ENCODE measurements at regions not wholly inside any gene's neighbourhood (a gene's known extent, or its start where the extent isn't known, plus 50 kb on each side); places are given as distances from the start of the nearest gene placed in this dataset.

DNA sequence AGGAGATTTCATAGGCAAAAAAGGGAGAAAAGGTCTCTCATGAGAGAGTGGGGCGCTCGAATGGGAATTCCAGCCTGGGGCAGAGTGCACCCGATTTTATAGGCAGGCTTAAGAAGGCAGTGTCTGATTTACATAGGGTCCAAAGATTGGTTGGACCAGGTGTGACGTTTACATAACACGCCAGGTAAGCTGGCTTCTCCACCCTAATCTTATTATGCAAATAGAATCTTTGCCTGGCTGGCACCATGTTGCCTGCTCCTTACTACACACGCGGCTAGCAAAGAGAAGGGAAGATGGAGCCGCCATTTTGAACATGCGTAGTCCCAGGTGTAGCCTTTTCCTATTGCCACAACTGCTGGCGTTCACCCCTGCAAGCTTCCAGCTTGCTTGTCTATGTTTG is 103.7 kb downstream of the SLC16A1 start:
- TF ChIP-seq, protein P1, sequence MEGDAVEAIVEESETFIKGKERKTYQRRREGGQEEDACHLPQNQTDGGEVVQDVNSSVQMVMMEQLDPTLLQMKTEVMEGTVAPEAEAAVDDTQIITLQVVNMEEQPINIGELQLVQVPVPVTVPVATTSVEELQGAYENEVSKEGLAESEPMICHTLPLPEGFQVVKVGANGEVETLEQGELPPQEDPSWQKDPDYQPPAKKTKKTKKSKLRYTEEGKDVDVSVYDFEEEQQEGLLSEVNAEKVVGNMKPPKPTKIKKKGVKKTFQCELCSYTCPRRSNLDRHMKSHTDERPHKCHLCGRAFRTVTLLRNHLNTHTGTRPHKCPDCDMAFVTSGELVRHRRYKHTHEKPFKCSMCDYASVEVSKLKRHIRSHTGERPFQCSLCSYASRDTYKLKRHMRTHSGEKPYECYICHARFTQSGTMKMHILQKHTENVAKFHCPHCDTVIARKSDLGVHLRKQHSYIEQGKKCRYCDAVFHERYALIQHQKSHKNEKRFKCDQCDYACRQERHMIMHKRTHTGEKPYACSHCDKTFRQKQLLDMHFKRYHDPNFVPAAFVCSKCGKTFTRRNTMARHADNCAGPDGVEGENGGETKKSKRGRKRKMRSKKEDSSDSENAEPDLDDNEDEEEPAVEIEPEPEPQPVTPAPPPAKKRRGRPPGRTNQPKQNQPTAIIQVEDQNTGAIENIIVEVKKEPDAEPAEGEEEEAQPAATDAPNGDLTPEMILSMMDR (IDR thresholded peaks at IDR 0.05; ENCODE audit: low read depth, low read length, missing input control): no peak
- TF ChIP-seq, protein P2, sequence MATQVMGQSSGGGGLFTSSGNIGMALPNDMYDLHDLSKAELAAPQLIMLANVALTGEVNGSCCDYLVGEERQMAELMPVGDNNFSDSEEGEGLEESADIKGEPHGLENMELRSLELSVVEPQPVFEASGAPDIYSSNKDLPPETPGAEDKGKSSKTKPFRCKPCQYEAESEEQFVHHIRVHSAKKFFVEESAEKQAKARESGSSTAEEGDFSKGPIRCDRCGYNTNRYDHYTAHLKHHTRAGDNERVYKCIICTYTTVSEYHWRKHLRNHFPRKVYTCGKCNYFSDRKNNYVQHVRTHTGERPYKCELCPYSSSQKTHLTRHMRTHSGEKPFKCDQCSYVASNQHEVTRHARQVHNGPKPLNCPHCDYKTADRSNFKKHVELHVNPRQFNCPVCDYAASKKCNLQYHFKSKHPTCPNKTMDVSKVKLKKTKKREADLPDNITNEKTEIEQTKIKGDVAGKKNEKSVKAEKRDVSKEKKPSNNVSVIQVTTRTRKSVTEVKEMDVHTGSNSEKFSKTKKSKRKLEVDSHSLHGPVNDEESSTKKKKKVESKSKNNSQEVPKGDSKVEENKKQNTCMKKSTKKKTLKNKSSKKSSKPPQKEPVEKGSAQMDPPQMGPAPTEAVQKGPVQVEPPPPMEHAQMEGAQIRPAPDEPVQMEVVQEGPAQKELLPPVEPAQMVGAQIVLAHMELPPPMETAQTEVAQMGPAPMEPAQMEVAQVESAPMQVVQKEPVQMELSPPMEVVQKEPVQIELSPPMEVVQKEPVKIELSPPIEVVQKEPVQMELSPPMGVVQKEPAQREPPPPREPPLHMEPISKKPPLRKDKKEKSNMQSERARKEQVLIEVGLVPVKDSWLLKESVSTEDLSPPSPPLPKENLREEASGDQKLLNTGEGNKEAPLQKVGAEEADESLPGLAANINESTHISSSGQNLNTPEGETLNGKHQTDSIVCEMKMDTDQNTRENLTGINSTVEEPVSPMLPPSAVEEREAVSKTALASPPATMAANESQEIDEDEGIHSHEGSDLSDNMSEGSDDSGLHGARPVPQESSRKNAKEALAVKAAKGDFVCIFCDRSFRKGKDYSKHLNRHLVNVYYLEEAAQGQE (IDR thresholded peaks at IDR 0.05): no peak
- TF ChIP-seq YY1 (IDR thresholded peaks at IDR 0.05): no peak
